GM19238 (cell line): ENCODE measurements at regions not wholly inside any gene's neighbourhood (a gene's known extent, or its start where the extent isn't known, plus 50 kb on each side); places are given as distances from the start of the nearest gene placed in this dataset.

ENCODE experiments used
- DNase-seq: peaks from one replicate; pipeline ENCODE4 v3.0.0; 2011; ENCODE audit warnings: low spot score; ENCODE audit not compliant: insufficient read length

- no peak for DNase-seq
Observed at GRCh38 chr3:106256249-106256957, 387.6 kb upstream of the CBLB start.

GRCh38 chr3:106257172-106257571 is 388.4 kb upstream of the CBLB start:
- DNase-seq, result no peak

GRCh38 chr3:106261396-106261795 is 392.6 kb upstream of the CBLB start:
- DNase-seq, result no peak

- DNase-seq, result no peak
Observed at GRCh38 chr3:106261915-106262683, 393.3 kb upstream of the CBLB start.

GRCh38 chr3:106263011-106263410 is 394.2 kb upstream of the CBLB start:
- DNase-seq, result no peak

- DNase-seq, result no peak
Observed at GRCh38 chr3:106263546-106263945, 394.7 kb upstream of the CBLB start.

- no peak for DNase-seq
Observed at GRCh38 chr3:106265704-106266103, 396.9 kb upstream of the CBLB start.

- no peak for DNase-seq
Observed at GRCh38 chr3:106268696-106269095, 399.9 kb upstream of the CBLB start.

- DNase-seq, result no peak
Observed at GRCh38 chr3:106272302-106272701, 403.5 kb upstream of the CBLB start.

- DNase-seq, result no peak
Observed at GRCh38 chr3:106275592-106275991, 406.8 kb upstream of the CBLB start.

GRCh38 chr3:106276151-106276550 is 407.3 kb upstream of the CBLB start:
- no peak for DNase-seq

- DNase-seq, result no peak
Observed at GRCh38 chr3:106276755-106277612, 408.2 kb upstream of the CBLB start.

GRCh38 chr3:106277731-106278130 is 408.9 kb upstream of the CBLB start:
- DNase-seq, result no peak

GRCh38 chr3:106281221-106281620 is 412.4 kb upstream of the CBLB start:
- no peak for DNase-seq

GRCh38 chr3:106282943-106283342 is 414.1 kb upstream of the CBLB start:
- no peak for DNase-seq

- DNase-seq, result no peak
Observed at GRCh38 chr3:106288781-106289180, 420.0 kb upstream of the CBLB start.

- no peak for DNase-seq
Observed at GRCh38 chr3:106290304-106290997, 421.6 kb upstream of the CBLB start.

GRCh38 chr3:106293161-106293560 is 424.3 kb upstream of the CBLB start:
- no peak for DNase-seq

- no peak for DNase-seq
Observed at GRCh38 chr3:106294121-106294520, 425.3 kb upstream of the CBLB start.

GRCh38 chr3:106296062-106296461 is 427.2 kb upstream of the CBLB start:
- DNase-seq, result no peak

- DNase-seq, result no peak
Observed at GRCh38 chr3:106299300-106300098, 430.7 kb upstream of the CBLB start.
